ENCODE measurements at regions not wholly inside any gene's neighbourhood (a gene's known extent, or its start where the extent isn't known, plus 50 kb on each side); places are given as distances from the start of the nearest gene placed in this dataset.
"Not testable (repeated sequence)": the region's sequence is repeated elsewhere in the genome, so short reads cannot be mapped to it uniquely, and the experiment has no call there.

DNA sequence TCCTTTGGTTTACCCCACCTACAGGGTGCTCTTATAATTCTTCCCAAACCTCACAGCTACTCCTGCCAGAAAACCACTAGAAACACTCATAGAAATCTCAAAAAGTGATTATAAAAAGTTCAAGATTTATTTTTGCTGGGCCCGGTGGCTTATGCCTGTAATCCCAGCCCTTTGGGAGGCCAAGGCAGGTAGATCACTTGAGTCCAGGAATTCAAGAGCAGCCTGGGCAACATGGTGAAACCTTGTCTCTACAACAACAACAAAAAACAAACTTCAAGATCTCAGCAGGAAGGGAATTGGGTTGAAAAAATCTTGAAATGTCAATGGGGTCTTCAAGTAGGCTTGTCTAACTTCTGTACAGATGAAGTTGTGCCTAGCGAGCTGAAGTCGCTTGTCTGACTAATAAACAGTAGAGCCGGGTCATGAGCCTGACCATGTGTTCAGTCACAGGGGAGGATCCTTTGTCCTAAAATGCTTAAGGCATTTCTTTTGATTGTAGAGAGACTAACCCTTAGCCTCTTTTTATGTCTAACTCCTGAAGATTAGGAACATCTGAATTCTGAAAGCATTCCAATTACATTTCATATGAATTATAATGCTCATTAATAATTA, 124.6 kb downstream of the NOC3L start:
- no peak for DNase-seq

DNA sequence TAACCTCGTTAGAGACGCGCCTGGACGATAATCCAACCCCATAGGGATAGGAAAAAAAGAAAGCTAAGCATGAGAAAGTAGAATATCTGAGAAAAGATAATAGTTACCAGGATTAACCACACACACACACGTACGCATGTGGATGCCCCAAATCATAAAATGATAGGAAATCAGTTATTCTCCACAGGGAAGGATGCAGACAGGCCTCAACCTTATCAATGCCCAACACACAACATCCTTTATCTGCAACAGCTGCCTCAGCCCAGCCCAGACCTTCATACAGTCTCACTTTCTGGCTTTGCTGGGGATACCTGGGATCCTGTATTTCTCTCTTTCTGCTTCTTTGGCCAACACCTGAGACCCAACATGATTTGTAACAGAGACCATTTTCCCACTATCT, 123.0 kb downstream of the NOC3L start:
- DNase-seq, result no peak

DNA sequence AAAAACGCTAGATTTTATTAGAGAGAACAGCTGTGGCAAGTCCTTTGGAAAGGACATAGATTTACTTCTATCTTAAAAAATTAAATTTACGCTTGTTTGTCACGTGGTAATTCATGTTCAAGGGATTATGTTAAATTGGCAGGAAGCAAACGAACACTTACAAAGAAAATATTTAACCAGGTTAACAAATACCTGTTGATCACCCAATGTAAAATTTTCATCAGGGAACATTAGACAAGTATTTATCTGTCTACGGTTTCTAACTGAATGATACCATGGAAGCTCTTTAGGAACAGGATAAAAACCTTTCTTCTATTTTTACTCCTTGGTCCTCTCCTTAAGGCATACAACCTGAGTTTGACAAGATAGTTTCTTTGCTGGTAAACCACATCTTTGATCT, 122.2 kb downstream of the NOC3L start:
- no peak for DNase-seq

DNA sequence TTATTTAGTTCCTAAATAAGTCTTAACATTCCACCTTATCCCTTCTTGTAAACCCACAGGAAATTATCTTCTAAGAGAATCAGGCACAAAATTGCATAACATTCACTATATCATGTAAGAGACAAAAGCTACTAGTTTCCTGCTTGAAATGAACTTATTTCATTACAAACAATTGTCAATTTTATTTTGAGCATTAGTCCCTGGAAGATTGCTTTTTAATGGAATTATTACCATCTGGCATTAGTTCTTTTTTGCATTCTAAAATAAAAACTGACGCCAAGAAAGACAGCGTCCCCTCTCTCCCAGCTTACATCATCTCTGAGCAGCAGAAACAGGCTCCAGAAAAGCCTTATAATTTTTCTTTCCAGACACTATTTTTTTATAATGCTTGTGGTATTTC, 121.8 kb downstream of the NOC3L start:
- no peak for DNase-seq

DNA sequence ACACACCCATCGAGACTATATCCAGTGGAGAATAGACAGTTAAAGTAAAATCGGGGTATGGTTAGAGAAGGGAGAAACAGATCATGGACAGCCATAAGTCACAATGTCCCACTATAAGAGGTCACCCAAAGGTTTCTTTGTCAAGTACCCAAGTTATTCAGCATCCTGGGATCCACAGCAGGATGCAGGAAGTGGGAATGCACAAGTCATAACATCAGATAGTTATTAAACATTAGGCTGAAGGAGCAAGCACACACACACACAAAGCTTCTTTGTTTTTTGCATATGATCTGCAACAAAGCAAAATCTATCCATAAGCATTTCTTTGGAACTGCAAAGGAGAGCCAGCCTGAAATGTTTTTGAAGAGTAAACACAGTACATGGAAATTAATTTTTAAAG, 111.6 kb downstream of the NOC3L start:
- no peak for DNase-seq

DNA sequence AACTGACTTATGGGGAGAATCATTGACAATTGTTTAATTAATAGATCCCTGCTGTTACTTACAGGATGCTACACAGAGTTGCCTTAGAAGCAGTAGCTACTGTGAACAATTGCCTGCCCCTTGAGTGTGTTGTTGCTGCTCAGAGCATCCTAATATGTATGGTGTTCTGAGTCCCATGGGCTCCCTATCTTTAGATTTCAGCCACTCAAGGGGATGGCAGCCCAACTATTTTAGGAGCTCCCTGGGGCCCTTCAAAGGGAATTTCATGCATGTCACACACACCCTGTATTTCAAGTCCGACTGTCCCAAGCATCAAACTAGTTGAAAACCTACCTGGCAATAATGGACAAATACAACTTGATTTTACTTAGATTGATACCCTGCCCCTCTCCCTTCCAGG, 111.2 kb downstream of the NOC3L start:
- DNase-seq, result no peak

GRCh38 chr10:94257407-94257806, 105.3 kb downstream of the NOC3L start:
- not testable (repeated sequence) for DNase-seq

DNA sequence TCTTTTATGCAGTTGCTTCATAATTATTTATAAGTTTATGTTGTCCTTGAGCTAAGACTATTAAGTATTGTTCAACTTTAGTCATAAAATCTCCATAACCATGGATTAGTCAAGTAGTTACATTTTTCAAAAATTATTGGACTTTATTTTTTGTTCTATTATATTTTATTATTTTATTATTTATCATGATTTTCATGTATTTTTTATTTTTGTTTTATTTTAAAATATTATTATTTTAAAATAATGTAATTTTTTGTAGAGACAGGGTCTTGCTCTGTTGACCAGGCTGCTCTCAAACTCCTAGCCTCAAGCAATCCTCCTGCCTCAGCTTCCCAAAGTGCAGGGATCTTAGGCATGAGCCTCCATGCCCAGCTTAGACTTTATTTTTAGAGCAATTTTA, 102.3 kb downstream of the NOC3L start:
- DNase-seq, result no peak

- DNase-seq, result no peak
Measured at GRCh38 chr10:94264085-94264484, 98.7 kb downstream of the NOC3L start.

- DNase-seq, result no peak
Measured at GRCh38 chr10:94266091-94266490, 96.6 kb downstream of the NOC3L start.

- no peak for DNase-seq
Measured at GRCh38 chr10:94268652-94269051, 94.1 kb downstream of the NOC3L start.

GRCh38 chr10:94274142-94274787, 88.5 kb downstream of the NOC3L start:
- DNase-seq, result no peak

DNA sequence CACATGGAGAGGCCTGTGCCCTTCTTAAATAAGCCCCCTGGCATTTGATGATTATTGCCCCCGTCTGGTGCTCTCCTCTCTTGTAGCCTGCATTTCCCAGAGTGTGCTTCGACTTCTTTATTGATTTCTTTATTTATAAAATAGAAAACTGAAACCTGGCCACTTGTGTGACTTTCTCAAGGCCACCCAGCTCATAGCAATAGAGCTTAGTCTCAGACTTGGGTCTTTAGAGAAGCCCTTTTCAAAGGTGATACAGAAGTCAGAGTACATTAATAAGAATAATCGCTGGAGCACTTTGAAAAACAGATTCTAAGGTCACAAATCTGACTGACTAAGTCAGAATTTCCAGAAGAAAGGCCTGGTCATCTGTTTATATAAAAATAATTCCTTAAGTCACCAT, 86.6 kb downstream of the NOC3L start:
- no peak for DNase-seq

- DNase-seq, result no peak
Measured at GRCh38 chr10:94277450-94277849, 85.3 kb downstream of the NOC3L start.

GRCh38 chr10:94279835-94280709, 82.7 kb downstream of the NOC3L start:
- DNase-seq, result no peak

DNA sequence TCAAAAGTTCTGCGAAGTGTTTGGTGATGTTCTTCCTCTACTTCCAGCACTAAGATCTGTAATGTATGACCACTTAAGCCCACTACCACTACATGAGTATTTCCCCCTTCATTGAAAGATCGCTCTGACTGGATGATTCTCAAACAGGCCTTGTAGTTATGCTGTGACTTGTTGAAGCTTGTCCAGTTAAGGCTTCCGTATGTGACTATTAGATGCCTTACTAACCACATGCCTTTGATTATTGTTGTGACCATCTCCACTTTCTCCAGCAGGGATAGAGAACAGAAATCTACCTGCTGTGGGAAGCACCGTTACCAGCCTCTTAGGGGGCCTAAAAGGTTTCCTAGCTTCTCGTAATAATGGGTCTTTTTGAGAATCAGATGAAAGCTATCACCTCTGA, 81.1 kb downstream of the NOC3L start:
- DNase-seq, result no peak

DNA sequence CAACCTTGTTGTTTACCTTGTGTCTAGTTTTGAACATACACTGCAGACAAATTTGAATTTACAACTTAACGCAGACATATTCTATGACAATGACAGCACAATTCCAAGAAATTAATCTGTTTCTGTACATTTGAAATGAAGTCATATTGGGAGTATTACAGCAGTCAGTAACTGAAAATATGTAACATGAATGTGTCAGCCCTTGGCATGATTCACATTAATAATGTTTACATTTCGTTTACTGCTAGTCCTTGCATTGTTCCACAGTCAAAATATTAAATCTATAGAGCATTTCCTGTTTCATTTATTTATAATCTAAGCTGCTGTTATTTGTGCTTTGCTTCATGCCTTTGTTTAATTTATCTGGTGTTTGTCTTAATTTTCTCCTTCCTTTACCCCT, 80.4 kb downstream of the NOC3L start:
- DNase-seq, result no peak
